IMR-90 (cell line): ENCODE measurements at regions not wholly inside any gene's neighbourhood (a gene's known extent, or its start where the extent isn't known, plus 50 kb on each side); places are given as distances from the start of the nearest gene placed in this dataset.

Experiments
- ATAC-seq: fragments of 200-7000 bp; cut with Tn5 transposase; 2 replicates; pipeline ENCODE4 v1.9.1; 2020; ENCODE audit warnings: low read depth, mild to moderate bottlenecking, moderate library complexity
- BruUV-seq: library from RNA; stranded (reverse); fragments of 400-500 nt; replicated peaks from 2 replicates; lab custom pipeline; 2021; lab: Mats Ljungman, UMichigan
- CTCF ChIA-PET: fragments of 300-600 bp; formaldehyde crosslinking; extraction: SDS; loops from one replicate; lab custom pipeline; 2021; ENCODE audit warnings: antibody characterized with exemption; lab: Yijun Ruan, JAX
- POLR2A ChIA-PET: fragments of 300-600 bp; sonication (Branson Sonifier 250); formaldehyde crosslinking; loops from one replicate; lab custom pipeline; 2022; ENCODE audit warnings: antibody characterized with exemption; ENCODE audit not compliant: unreplicated experiment; lab: Charles Lee
- DNase-seq: peaks from one replicate; pipeline ENCODE4 v3.0.0; 2013
- H2AFZ ChIP-seq: replicated peaks from 2 replicates; pipeline ENCODE3; 2013; ENCODE audit warnings: low read length, mild to moderate bottlenecking; ENCODE audit not compliant: poor library complexity
- H2AK5ac ChIP-seq: 2 replicates; pipeline ENCODE4 v1.6.1; 2013; ENCODE audit warnings: low read depth, low read length, inconsistent platforms
- H2AK9ac ChIP-seq: replicated peaks from 2 replicates; pipeline ENCODE3; 2013; ENCODE audit warnings: mild to moderate bottlenecking, low read depth, low read length, moderate library complexity; ENCODE audit not compliant: poor library complexity
- H2BK120ac ChIP-seq: 2 replicates; pipeline ENCODE4 v1.6.1; 2013; ENCODE audit warnings: low read depth, low read length, inconsistent platforms
- H2BK15ac ChIP-seq: 3 replicates; pipeline ENCODE4 v1.6.1; 2013; ENCODE audit warnings: low read depth, low read length, inconsistent platforms
- H2BK20ac ChIP-seq: 2 replicates; pipeline ENCODE4 v1.6.1; 2013; ENCODE audit warnings: low read depth, mild to moderate bottlenecking, inconsistent platforms, low read length, moderate library complexity
- H2BK5ac ChIP-seq: 2 replicates; pipeline ENCODE4 v1.6.1; 2013; ENCODE audit warnings: mild to moderate bottlenecking, low read depth, low read length, inconsistent platforms; ENCODE audit not compliant: poor library complexity, severe bottlenecking
- H3K14ac ChIP-seq: replicated peaks from 2 replicates; pipeline ENCODE4 v1.6.1; 2013; ENCODE audit warnings: low read depth, low read length, inconsistent platforms
- H3K18ac ChIP-seq: 2 replicates; pipeline ENCODE4 v1.6.1; 2013; ENCODE audit warnings: low read depth, low read length, control low read depth
- H3K23ac ChIP-seq: 2 replicates; pipeline ENCODE4 v1.6.1; 2013; ENCODE audit warnings: low read depth, low read length, inconsistent platforms
- H3K27ac ChIP-seq: 2 replicates; pipeline ENCODE4 v1.5.1; 2013; ENCODE audit warnings: mild to moderate bottlenecking, control low read depth, low read length; ENCODE audit not compliant: insufficient read depth
- H3K27me3 ChIP-seq: 2 replicates; pipeline ENCODE4 v1.6.1; 2013; ENCODE audit warnings: low read length; ENCODE audit not compliant: control insufficient read depth, insufficient read depth
- H3K36me3 ChIP-seq: 2 replicates; pipeline ENCODE4 v1.6.1; 2013; ENCODE audit warnings: low read length, mixed read lengths; ENCODE audit not compliant: control insufficient read depth, insufficient read depth
- H3K4ac ChIP-seq: 2 replicates; pipeline ENCODE4 v1.6.1; 2013; ENCODE audit warnings: low read depth, low read length, inconsistent platforms
- H3K4me1 ChIP-seq: 2 replicates; pipeline ENCODE4 v1.6.1; 2013; ENCODE audit warnings: low read length, mixed read lengths; ENCODE audit not compliant: control insufficient read depth, insufficient read depth
- H3K4me2 ChIP-seq: 2 replicates; pipeline ENCODE4 v1.6.1; 2013; ENCODE audit warnings: low read depth, mild to moderate bottlenecking, control low read depth, low read length, moderate library complexity
- H3K4me3 ChIP-seq: 2 replicates; pipeline ENCODE4 v1.5.1; 2013; ENCODE audit warnings: low read depth, mild to moderate bottlenecking, control low read depth, low read length, moderate library complexity; ENCODE audit not compliant: insufficient read depth
- H3K56ac ChIP-seq: 2 replicates; pipeline ENCODE4 v1.6.1; 2013; ENCODE audit warnings: low read length, inconsistent platforms; ENCODE audit not compliant: insufficient read depth; ENCODE audit errors: extremely low read depth
- H3K79me1 ChIP-seq, 2 experiments: 2 replicates each; pipeline ENCODE4 v1.6.1; 2013; ENCODE audit warnings: low read length in 2 of 2, inconsistent platforms in 1 of 2, low read depth in 1 of 2
- H3K9ac ChIP-seq: 2 replicates; pipeline ENCODE4 v1.6.1; 2013; ENCODE audit warnings: low read depth, low read length, control low read depth
- H3K9me1 ChIP-seq: 2 replicates; pipeline ENCODE4 v1.6.1; 2013; ENCODE audit warnings: low read length, inconsistent platforms; ENCODE audit not compliant: insufficient read depth
- H3K9me3 ChIP-seq: 2 replicates; pipeline ENCODE4 v1.6.1; 2013; ENCODE audit warnings: low read length; ENCODE audit not compliant: control insufficient read depth, insufficient read depth
- H4K20me1 ChIP-seq: 2 replicates; pipeline ENCODE4 v1.6.1; 2013; ENCODE audit warnings: low read length, inconsistent platforms; ENCODE audit not compliant: insufficient read depth
- H4K5ac ChIP-seq: 2 replicates; pipeline ENCODE4 v1.6.1; 2013; ENCODE audit warnings: mild to moderate bottlenecking, low read depth, low read length, control low read depth
- H4K8ac ChIP-seq, 2 experiments: 2 replicates each; pipeline ENCODE4 v1.6.1; 2013; ENCODE audit warnings: low read depth in 2 of 2, low read length in 2 of 2, control low read depth in 1 of 2, inconsistent platforms in 1 of 2
- H4K91ac ChIP-seq: 2 replicates; pipeline ENCODE4 v1.6.1; 2013; ENCODE audit warnings: low read depth, low read length, inconsistent platforms; ENCODE audit not compliant: insufficient read depth
- MAFK ChIP-seq: IDR thresholded peaks from 2 replicates; pipeline ENCODE4 v1.6.1; 2012; ENCODE audit warnings: low read depth, low read length, improper control_type of control experiment
- NFE2L2 ChIP-seq: fragments of 150-350 bp; IDR thresholded peaks from 2 replicates; pipeline ENCODE4 v1.6.1; 2016; ENCODE audit warnings: low read depth, mild to moderate bottlenecking, low read length
- RCOR1 ChIP-seq: IDR thresholded peaks from 2 replicates; pipeline ENCODE4 v1.6.1; 2012; ENCODE audit warnings: mild to moderate bottlenecking, low read length, improper control_type of control experiment; ENCODE audit not compliant: insufficient replicate concordance
- SMC3 ChIP-seq: fragments of 150-350 bp; IDR thresholded peaks from 2 replicates; pipeline ENCODE4 v1.6.1; 2016; ENCODE audit warnings: low read depth, mild to moderate bottlenecking, antibody characterized with exemption, low read length, moderate library complexity
- WGBS, 2 experiments: methylation state at CpG; one replicate each; pipeline versions ENCODE4 v1.1.5 to v1.1.7; 2013; ENCODE audit warnings: missing lambda C conversion rate in 2 of 2; ENCODE audit not compliant: insufficient read length in 1 of 2; ENCODE audit errors: extremely low coverage in 2 of 2; 5-methylcytosine and 5-hydroxymethylcytosine counted together
- dilution Hi-C: fragments of 300-500 bp; cut with HindIII; formaldehyde crosslinking; loops from one replicate; pipeline ENCODE4 v1.14.3; 2018; ENCODE audit warnings: low sequenced_read_pairs; ENCODE audit not compliant: unreplicated experiment
- in situ Hi-C: fragments of 300-500 bp; cut with MboI; formaldehyde crosslinking; loops from 3 replicates; pipeline ENCODE4 v1.14.3; 2019; ENCODE audit warnings: low sequenced_read_pairs, inconsistent platforms, mixed read lengths
- intact Hi-C: fragments of 100-400 bp; cut with micrococcal nuclease; formaldehyde crosslinking; loops from 2 replicates; pipeline ENCODE4 v1.10.0; 2022
- TF ChIP-seq, protein P1 (sequence below): fragments of 150-350 bp; IDR thresholded peaks from 2 replicates; pipeline ENCODE4 v1.6.1; 2017; ENCODE audit warnings: mild to moderate bottlenecking, antibody characterized with exemption, low read length, low read depth
- TF ChIP-seq, protein P2 (sequence below): conservative IDR thresholded peaks from 2 replicates; pipeline ENCODE4 v1.5.1; 2012; ENCODE audit warnings: mild to moderate bottlenecking, low read depth, low read length, improper control_type of control experiment

DNA sequence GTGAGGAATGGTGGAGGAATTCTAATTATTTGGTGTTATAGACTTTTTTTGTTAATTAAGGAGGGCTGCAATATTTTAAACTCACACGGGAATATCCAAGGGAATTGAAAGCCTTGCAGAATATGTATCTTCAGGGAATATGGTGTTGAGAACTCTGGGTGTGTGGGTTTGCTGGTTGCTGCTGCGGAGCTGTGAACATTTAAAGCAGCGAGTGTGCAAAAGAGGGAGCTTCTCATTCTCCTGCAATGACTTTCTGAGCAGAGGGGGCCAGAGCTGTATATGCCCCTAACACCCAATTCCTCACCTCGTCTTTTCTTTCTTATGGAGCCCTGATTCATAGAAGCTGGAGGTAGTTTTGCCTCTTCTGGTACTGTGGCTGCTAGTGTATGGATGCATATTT is 217.7 kb downstream of the HIPK3 start:
- Histone ChIP-seq H3K9me1 (peaks cover 5% of the 10 kb centered on the region; the same call in 1 of the 2 replicates), H2BK5ac (no peak overlapping the region), H3K4me2 (no peak overlapping the region), H2AK9ac (no peak overlapping the region), H3K4me3 (no peak overlapping the region), H3K23ac (no peak overlapping the region), H3K9ac (no peak overlapping the region), H3K79me1 (peaks cover 8 to 54% of the 10 kb centered on the region in 2 experiments; a peak in 3 of 4 replicates), H3K4me1 (peaks cover 4% of the 10 kb centered on the region; the same call in 1 of the 2 replicates), H3K36me3 (no peaks in the 10 kb centered on the region), H4K20me1 (no peaks in the 10 kb centered on the region; the same call in 1 of the 2 replicates), H3K14ac (no peak overlapping the region), H3K4ac (no peak overlapping the region), H3K56ac (no peak overlapping the region), H3K18ac (no peak overlapping the region), H3K9me3 (no peaks in the 10 kb centered on the region), H2BK15ac (no peak overlapping the region), H2BK120ac (no peak overlapping the region), H3K27ac (no peak overlapping the region), H2AFZ (no peak overlapping the region), H3K27me3 (no peaks in the 10 kb centered on the region; the same call in 1 of the 2 replicates), H2BK20ac (no peak overlapping the region), H4K5ac (no peak overlapping the region), H4K91ac (no peak overlapping the region), H2AK5ac (no peak overlapping the region), H4K8ac (no peak overlapping the region)
- intact Hi-C loops = no loop called here
- CTCF ChIA-PET = no interaction called here
- POLR2A ChIA-PET = no interaction called here
- in situ Hi-C loops = no loop called here
- ATAC-seq (no peak), DNase-seq (no peak)
- BruUV-seq = no TSS peak
- dilution Hi-C loops = no loop called here
- TF ChIP-seq, protein P1, sequence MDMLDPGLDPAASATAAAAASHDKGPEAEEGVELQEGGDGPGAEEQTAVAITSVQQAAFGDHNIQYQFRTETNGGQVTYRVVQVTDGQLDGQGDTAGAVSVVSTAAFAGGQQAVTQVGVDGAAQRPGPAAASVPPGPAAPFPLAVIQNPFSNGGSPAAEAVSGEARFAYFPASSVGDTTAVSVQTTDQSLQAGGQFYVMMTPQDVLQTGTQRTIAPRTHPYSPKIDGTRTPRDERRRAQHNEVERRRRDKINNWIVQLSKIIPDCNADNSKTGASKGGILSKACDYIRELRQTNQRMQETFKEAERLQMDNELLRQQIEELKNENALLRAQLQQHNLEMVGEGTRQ = no peak
- TF ChIP-seq RCOR1 = no peak
- no peak for TF ChIP-seq NFE2L2
- TF ChIP-seq, protein P2, sequence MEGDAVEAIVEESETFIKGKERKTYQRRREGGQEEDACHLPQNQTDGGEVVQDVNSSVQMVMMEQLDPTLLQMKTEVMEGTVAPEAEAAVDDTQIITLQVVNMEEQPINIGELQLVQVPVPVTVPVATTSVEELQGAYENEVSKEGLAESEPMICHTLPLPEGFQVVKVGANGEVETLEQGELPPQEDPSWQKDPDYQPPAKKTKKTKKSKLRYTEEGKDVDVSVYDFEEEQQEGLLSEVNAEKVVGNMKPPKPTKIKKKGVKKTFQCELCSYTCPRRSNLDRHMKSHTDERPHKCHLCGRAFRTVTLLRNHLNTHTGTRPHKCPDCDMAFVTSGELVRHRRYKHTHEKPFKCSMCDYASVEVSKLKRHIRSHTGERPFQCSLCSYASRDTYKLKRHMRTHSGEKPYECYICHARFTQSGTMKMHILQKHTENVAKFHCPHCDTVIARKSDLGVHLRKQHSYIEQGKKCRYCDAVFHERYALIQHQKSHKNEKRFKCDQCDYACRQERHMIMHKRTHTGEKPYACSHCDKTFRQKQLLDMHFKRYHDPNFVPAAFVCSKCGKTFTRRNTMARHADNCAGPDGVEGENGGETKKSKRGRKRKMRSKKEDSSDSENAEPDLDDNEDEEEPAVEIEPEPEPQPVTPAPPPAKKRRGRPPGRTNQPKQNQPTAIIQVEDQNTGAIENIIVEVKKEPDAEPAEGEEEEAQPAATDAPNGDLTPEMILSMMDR = no peak
- no peak for TF ChIP-seq MAFK
- TF ChIP-seq SMC3 = no peak
- no CpG with 5 or more reads among the region's 4 CpGs for WGBS, 2 experiments
